ENCODE measurements at regions not wholly inside any gene's neighbourhood (a gene's known extent, or its start where the extent isn't known, plus 50 kb on each side); places are given as distances from the start of the nearest gene placed in this dataset.
"Not testable (repeated sequence)": the region's sequence is repeated elsewhere in the genome, so short reads cannot be mapped to it uniquely, and the experiment has no call there.

DNA sequence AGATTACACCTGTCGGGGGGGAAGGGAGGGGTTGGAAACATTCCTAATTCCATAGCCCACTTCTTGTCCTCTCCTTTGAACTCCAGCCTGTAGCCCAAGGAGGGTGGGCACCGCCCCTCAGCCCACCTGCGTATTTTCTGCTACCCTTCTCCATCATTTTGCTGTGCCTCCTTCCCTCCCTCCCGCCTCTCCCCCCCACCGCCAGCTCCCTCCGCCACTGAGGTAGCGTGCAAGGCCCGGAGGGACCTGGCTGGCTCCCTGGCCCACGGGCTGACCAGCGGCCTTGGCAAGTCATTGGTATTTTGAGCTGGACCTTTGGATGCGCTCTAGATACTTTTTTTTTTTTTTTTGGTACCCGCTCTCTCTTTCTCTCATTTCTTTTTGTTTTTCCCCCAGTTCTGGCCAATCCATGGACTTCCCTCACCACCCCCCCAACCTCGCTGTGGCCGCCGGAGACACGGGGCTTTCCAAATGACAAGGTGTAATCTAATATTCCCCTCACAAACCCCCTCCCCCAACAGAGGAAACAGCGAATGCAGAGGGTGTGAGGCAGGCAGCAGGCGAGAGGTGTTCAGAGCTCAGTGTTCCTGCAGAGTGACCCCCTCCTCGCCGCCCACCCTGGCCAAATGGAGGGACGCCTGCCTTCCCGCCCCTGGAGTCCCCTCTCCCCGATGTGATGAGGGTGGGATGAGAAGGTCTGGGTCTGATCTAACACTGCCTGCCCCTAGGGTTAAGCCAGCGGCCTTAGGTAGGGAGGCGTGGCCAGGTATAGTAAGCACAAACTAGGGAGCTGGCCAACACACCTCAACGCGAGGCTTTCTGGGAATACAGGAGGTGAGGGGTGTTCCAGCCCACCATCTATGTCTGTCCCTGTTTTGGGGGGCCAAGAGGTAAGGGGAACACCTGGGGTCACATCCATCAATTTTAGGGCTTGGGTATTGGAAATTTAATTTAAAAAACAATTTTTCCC is 89.2 kb downstream of the PTPRS start:
- no peak for DNase-seq
- no peaks in the 10 kb centered on the region for H3K27me3 Mint-ChIP-seq
- peaks cover 2% of the 10 kb centered on the region for H3K36me3 Mint-ChIP-seq (ENCODE audit: low read depth)
- no peak overlapping the region for H3K4me3 Mint-ChIP-seq
- H3K27ac Mint-ChIP-seq = no peak overlapping the region
- intact Hi-C loops (cut with micrococcal nuclease) = no loop called here
- H3K4me1 Mint-ChIP-seq = peaks cover 3% of the 10 kb centered on the region
- peaks cover 12% of the 10 kb centered on the region for H3K9me3 Mint-ChIP-seq

DNA sequence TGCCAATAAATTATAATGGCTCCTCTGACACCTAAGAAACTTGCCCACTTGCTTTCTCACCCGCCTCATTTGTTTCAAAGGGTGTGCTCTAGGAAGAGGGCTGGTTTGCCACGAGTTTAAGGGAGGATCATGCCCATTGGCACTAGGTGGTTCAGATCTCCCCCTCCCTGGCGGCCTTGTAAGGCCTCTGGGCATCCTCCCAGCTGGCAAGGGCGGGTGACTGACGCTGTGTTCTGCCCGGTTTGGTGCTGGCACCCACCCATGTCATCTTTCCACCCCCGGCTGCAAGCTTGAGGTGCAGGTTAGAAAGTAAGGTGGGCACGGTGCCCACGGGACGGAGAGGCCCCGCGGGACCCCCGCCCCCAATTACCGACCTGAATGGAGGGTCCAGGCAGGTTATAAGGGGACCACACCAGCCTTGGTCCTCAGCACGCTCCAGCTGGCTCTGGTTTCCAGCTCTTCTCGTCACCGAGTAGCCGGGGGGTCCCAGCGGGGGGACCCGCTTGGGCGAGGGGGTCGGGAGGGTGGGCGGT is 90.4 kb downstream of the PTPRS start:
- no peak for DNase-seq
- H3K4me3 Mint-ChIP-seq = no peak overlapping the region
- no peak overlapping the region for H3K27ac Mint-ChIP-seq
- no peaks in the 10 kb centered on the region for H3K27me3 Mint-ChIP-seq
- H3K9me3 Mint-ChIP-seq = peaks cover 6% of the 10 kb centered on the region
- no peaks in the 10 kb centered on the region for H3K36me3 Mint-ChIP-seq (ENCODE audit: low read depth)
- peaks cover 3% of the 10 kb centered on the region for H3K4me1 Mint-ChIP-seq
- intact Hi-C loops (cut with micrococcal nuclease) = no loop called here

DNA sequence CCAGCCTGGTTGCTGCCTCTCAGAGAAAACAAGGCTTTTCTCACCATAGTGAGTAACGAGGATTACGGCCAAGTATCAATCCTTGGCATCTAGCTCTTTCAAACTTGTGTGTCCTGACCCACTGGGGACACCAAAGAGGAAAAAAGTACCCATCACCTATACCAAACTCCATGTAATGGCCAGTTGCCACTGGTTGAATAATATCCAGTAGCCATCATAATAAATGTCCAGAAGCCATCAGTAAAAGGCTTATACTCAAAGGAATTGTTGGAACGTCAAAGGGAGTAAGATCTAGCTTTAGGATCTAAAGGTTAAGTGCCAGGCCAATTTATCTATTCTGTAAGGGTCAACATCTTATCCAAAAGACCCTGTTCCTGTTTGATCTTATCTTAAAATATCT is 91.1 kb downstream of the PTPRS start:
- Mint-ChIP-seq H3K36me3 (ENCODE audit: low read depth) (no peaks in the 10 kb centered on the region), H3K4me3 (no peak overlapping the region), H3K4me1 (peaks cover 3% of the 10 kb centered on the region), H3K27ac (no peak overlapping the region), H3K27me3 (no peaks in the 10 kb centered on the region), H3K9me3 (peaks cover 4% of the 10 kb centered on the region)
- DNase-seq = no peak
- intact Hi-C loops (cut with micrococcal nuclease) = no loop called here

DNA sequence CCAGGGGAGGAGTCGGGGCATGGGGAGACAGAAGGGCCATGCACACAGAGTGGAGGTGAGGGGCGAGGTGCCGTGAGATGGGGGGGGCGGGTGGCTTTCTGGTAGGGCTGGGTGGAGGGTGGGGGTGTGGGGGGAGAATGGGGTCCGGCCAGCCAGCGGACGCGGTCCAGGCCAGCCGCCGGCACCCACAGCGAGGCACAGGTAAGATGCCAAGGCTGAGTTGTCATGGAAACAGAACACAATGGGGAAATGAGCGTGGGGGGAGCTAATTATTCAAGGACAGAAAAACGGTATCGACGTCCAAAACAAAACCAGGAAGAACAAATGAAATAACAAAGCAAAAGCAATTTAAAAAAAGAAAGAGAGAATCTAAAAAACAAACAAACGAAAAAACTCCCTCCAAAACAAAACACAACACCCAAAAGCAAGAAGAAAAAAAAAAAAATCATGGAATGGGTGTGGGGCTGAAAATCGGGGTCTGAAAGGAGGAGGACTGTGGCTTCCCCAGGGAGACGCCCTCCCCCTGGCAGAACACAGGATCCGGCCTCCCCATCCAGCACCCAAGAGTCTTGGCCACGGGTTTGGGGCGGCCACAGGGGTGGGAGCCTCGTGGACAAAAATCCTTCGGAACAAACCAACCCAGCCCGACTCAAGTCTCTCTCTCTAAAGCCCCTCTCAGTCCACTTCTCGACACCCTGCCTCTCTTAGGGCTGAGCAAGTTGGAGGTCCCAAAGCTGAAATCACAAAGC is 92.5 kb downstream of the PTPRS start:
- H3K9me3 Mint-ChIP-seq = no peaks in the 10 kb centered on the region
- H3K27me3 Mint-ChIP-seq = no peaks in the 10 kb centered on the region
- no peak overlapping the region for H3K4me3 Mint-ChIP-seq
- H3K4me1 Mint-ChIP-seq = peaks cover 3% of the 10 kb centered on the region
- no peaks in the 10 kb centered on the region for H3K36me3 Mint-ChIP-seq (ENCODE audit: low read depth)
- intact Hi-C loops (cut with micrococcal nuclease) = no loop called here
- DNase-seq = no peak
- H3K27ac Mint-ChIP-seq = no peak overlapping the region

DNA sequence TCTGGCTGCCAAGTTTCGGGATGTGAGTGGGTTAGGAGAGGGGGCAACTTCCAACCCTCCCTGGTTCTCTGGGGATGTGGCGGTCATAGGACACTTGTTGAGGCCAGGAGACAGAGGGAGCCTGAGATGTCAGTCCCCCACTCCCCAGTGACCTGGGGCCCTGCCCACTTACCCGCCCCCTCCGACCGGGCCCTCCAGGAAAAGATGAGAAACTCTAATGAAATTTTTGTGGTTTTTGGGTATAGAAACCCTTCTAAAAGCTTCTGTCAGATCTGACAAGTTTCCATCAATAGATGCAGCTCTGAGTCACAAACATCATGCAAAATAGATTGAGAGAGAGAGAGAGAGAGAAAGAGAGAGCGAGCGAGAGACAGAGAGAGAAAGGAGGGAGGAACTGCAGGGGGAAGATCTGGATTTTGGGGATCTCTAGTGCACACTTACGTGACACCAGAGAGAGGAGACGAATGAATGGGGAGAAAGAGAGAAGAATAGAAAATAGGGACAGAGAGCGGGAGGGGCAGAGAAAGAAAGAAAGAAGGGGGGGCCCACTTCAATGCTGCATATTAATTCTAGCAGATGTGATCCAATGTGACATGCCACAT is 94.0 kb downstream of the PTPRS start:
- H3K4me1 Mint-ChIP-seq = peaks cover 3% of the 10 kb centered on the region
- no peak overlapping the region for H3K27ac Mint-ChIP-seq
- no peaks in the 10 kb centered on the region for H3K36me3 Mint-ChIP-seq (ENCODE audit: low read depth)
- H3K9me3 Mint-ChIP-seq = no peaks in the 10 kb centered on the region
- intact Hi-C loops (cut with micrococcal nuclease) = no loop called here
- H3K27me3 Mint-ChIP-seq = no peaks in the 10 kb centered on the region
- H3K4me3 Mint-ChIP-seq = no peak overlapping the region
- no peak for DNase-seq

DNA sequence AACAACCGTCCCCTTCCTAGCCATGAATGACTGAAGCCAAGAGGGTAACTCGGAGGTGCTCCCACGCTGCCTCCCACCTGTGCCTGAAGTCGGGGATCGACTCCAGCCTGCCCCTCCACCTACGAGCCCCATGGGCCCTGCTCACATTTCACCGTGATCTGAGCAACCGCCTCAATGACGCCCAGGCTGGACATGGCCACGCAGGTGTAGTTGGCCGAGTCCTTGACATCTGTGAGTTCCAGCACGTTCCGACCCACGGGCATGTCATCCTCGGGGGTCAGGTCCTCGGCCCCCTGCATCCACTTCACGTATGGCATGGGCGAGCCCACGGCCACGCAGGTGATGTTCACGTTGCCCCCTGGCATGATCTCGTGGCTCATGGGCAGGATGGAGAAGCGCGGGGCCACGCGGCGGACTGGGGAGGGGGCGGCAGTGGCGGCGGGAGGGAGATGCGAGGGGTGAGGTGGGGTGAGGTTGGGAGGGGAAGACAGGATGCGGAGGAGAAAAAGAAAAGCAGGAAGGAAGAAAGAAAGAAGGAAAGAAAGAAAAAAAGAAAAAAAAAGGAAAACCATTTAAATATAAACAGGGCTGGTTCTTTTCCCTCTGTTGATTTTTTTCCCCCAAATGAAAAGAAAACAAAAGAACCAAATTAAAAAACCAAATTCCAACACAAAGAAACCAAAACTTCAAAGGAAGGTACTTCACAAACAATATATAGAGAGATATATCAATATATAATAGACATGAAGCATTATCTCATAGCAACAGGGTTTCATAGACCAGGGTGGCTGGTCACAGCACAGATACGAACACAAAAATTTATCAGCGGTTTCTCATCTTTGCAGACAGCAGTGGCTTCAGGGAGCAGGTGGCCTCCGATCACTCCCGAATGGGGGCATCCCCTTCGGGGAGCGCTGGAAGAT is 94.7 kb downstream of the PTPRS start:
- peaks cover 3% of the 10 kb centered on the region for H3K4me1 Mint-ChIP-seq
- no peaks in the 10 kb centered on the region for H3K27me3 Mint-ChIP-seq
- intact Hi-C loops (cut with micrococcal nuclease) = no loop called here
- no peak for DNase-seq
- H3K4me3 Mint-ChIP-seq = no peak overlapping the region
- no peak overlapping the region for H3K27ac Mint-ChIP-seq
- no peaks in the 10 kb centered on the region for H3K9me3 Mint-ChIP-seq
- H3K36me3 Mint-ChIP-seq (ENCODE audit: low read depth) = no peaks in the 10 kb centered on the region

DNA sequence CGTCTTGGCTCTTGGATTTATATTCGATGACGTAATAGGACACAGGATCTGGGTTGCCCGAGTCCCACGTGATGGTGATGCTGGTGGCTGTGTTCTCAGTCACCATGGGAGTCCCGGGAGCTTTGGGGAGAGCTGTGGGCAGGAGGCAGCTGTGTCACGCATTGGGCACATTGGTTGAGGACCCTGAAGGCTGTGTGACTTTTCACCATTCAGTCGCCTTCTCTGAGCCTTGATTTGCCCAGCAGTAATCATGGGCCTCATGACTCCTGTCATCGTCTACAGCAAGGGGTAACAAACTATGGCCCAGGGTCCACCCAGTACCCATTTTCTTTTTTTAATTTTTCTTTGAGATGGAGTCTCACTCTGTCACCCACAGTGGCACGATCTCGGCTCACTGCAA is 96.3 kb downstream of the PTPRS start:
- H3K4me3 Mint-ChIP-seq = no peak overlapping the region
- H3K9me3 Mint-ChIP-seq = no peaks in the 10 kb centered on the region
- H3K4me1 Mint-ChIP-seq = peaks cover 3% of the 10 kb centered on the region
- DNase-seq = no peak
- intact Hi-C loops (cut with micrococcal nuclease) = no loop called here
- no peak overlapping the region for H3K27ac Mint-ChIP-seq
- no peaks in the 10 kb centered on the region for H3K36me3 Mint-ChIP-seq (ENCODE audit: low read depth)
- no peaks in the 10 kb centered on the region for H3K27me3 Mint-ChIP-seq

DNA sequence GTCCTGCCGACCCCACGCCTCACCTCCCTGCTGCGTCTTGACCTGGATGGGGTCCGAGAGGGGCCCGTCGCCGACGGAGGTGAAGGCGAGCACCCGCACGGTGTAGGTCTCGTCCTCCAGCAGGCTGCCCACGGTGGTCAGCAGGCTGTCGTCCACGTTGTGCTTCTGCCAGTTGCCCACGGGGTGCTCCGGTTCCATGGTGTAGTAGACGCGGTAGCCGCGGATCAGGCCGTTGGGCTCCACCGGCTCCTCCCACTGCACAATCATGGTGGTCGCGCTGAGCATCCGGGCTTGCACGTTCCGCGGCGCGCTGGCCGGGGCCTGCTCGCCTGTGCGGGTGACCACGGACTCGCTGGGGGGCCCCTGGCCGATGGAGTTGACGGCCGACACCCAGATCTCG is 96.7 kb downstream of the PTPRS start:
- Mint-ChIP-seq H3K9me3 (no peaks in the 10 kb centered on the region), H3K4me3 (no peak overlapping the region), H3K27ac (no peak overlapping the region), H3K36me3 (ENCODE audit: low read depth) (no peaks in the 10 kb centered on the region), H3K27me3 (no peaks in the 10 kb centered on the region), H3K4me1 (peaks cover 3% of the 10 kb centered on the region)
- intact Hi-C loops (cut with micrococcal nuclease) = no loop called here
- no peak for DNase-seq

DNA sequence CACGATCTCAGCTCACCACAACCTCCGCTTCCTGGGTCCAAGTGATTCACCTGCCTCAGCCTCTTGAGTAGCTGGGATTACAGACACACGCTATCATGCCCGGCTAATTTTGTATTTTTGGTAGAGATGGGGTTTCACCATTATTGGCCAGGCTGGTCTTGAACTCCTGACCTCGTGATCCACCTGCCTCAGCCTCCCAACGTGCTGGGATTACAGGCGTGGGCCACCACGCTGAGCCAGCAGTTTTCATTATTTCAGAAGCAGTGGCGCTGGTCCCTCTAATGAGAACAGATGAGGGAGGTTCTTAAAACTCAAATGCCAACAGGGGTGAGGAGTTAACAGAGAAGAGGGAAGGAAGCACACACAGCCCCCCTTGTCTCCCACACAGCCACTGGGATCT is 98.7 kb downstream of the PTPRS start:
- H3K4me3 Mint-ChIP-seq; H3K27ac Mint-ChIP-seq; DNase-seq; H3K27me3 Mint-ChIP-seq; intact Hi-C loops (cut with micrococcal nuclease); H3K36me3 Mint-ChIP-seq (ENCODE audit: low read depth); H3K4me1 Mint-ChIP-seq; H3K9me3 Mint-ChIP-seq: not testable (repeated sequence)

DNA sequence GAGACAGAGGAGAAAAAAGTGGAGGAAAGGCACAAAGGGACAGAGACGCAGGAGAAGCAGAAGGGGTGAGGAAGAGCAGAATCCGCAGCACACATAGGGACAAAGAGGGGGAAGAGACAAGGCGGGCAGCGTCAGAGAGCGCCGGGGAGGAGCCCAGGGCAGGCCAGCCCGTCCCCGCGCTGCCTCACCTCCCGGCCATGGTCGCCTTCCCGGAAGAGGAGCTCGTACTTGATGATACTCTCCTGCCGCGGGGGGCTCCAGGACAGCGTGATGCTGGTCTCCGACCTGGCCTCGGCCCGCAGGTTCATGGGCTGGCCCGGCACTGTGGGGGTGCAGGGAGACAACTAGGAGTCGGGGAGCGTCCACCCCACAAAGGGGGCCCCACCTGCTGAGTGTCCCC is 100.6 kb downstream of the PTPRS start:
- Mint-ChIP-seq H3K9me3 (no peaks in the 10 kb centered on the region), H3K27ac (no peak overlapping the region), H3K36me3 (ENCODE audit: low read depth) (no peaks in the 10 kb centered on the region), H3K27me3 (no peaks in the 10 kb centered on the region), H3K4me1 (no peaks in the 10 kb centered on the region), H3K4me3 (no peak overlapping the region)
- DNase-seq = no peak
- intact Hi-C loops (cut with micrococcal nuclease) = no loop called here

DNA sequence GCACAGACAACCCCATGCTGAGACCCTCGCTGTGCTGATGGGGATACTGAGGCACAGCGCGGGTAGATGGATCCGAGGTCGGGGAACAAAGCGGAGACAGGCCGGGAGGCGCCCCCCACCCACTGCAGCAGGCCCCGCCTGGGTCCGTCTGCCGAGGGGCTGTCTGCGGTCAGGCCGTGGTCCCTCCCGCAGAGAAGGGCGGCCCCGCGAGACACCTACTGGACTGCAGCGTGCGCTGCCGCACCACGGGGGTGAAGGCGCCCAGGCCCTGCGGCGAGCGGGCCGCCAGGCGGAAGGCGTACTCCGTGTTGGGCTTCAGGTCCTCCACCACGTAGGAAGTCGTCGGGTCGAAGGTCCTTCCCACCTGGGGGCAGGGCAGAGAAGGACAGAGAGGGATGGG is 101.9 kb downstream of the PTPRS start:
- Mint-ChIP-seq H3K9me3 (no peaks in the 10 kb centered on the region), H3K4me1 (no peaks in the 10 kb centered on the region), H3K4me3 (no peak overlapping the region), H3K27ac (no peak overlapping the region), H3K36me3 (ENCODE audit: low read depth) (no peaks in the 10 kb centered on the region), H3K27me3 (no peaks in the 10 kb centered on the region)
- intact Hi-C loops (cut with micrococcal nuclease) = no loop called here
- no peak for DNase-seq

DNA sequence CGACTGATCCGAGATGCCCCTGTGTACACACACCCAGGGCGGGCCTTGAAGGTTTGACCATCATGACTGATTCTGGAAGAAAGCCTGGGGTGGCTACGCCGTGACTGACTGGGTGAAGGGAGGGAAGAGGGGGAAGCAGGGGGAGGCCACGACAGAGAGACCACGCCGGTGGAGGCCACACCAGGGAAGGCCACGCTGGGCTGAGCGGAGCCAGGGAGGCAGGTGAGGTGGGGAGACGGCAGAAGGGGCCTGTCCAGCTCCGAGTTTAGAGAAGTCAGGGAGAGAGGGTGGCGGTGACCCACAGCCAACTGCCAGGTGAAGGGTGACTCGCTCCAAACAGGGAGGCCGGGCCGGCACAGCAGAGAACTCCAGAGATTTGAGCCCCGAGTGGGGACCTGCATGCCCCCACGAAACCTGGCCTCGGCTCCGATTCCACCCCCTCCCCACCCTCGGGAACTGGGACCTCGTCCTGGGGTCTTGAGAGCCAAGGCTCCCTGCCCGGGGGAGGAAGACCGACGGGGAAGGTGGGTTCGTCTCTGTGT is 102.6 kb downstream of the PTPRS start:
- intact Hi-C loops (cut with micrococcal nuclease) = no loop called here
- Mint-ChIP-seq H3K36me3 (ENCODE audit: low read depth) (no peaks in the 10 kb centered on the region), H3K27ac (no peak overlapping the region), H3K4me1 (no peaks in the 10 kb centered on the region), H3K9me3 (no peaks in the 10 kb centered on the region), H3K27me3 (no peaks in the 10 kb centered on the region), H3K4me3 (no peak overlapping the region)
- DNase-seq = no peak

DNA sequence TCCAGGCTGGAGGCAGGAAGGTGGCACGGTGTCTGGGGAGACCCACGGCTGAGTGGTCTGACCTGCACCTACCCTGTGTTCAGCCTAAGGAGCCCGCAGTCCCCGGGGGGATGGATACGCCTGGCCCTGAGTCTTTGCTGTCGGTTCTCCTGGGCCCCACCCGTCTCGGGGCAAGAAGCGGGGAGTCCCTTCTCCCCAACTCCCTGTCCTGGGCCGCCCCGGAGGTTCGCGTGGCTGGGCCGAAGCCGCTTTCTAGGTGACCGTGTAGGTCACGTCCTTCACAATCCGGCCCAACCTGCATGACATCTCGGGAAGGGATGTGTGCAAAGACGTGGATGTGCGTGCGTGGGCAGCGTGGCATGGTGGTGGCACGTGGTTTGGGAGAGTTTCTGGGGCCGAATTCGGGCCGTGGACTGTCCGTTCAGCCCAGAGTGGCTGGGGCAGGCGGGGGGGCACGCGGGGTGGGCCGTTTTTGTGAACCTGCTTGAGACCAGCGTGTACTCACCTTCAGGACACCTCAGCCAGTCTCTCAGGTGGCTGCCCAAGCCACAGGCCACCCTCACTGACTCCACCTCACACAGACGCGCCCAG is 103.3 kb downstream of the PTPRS start:
- DNase-seq = no peak
- Mint-ChIP-seq H3K4me1 (no peaks in the 10 kb centered on the region), H3K27ac (no peak overlapping the region), H3K27me3 (no peaks in the 10 kb centered on the region), H3K9me3 (no peaks in the 10 kb centered on the region), H3K36me3 (ENCODE audit: low read depth) (no peaks in the 10 kb centered on the region), H3K4me3 (no peak overlapping the region)
- intact Hi-C loops (cut with micrococcal nuclease) = no loop called here
